HUDEP-2 (cell line): ENCODE measurements at regions not wholly inside any gene's neighbourhood (a gene's known extent, or its start where the extent isn't known, plus 50 kb on each side); places are given as distances from the start of the nearest gene placed in this dataset.
A peak's percentile ranks its signal among the peaks of the same experiment; 100 is the strongest.

Source experiments
- DNase-seq, 76 experiments: peaks; one replicate each; lab custom pipeline; 2025; ENCODE audit not compliant: unreplicated experiment in 76 of 76; lab: John Stamatoyannopoulos, UW

- DNase-seq, result no peak
These were observed 78.1 kb upstream of the SLC38A11 start for GRCh38 chr2:165033402-165033801.

GRCh38 chr2:165032559-165032958 lies 77.2 kb upstream of the SLC38A11 start:
- DNase-seq, result no peak

- no peak for DNase-seq
These were observed 68.9 kb upstream of the SLC38A11 start for GRCh38 chr2:165024199-165024598.

- DNase-seq, result no peak
These were observed 67.5 kb upstream of the SLC38A11 start for GRCh38 chr2:165022781-165023180.

- DNase-seq, result no peak
These were observed 62.8 kb upstream of the SLC38A11 start for GRCh38 chr2:165017966-165018596.

GRCh38 chr2:165016772-165017411 lies 61.6 kb upstream of the SLC38A11 start:
- peak in 41 of 76 experiments; percentile 1 to 51 (median 22) for DNase-seq

GRCh38 chr2:165015052-165015642 lies 59.8 kb upstream of the SLC38A11 start:
- peak in 58 of 76 experiments; percentile 4 to 74 (median 47) for DNase-seq

- no peak for DNase-seq
These were observed 58.8 kb upstream of the SLC38A11 start for GRCh38 chr2:165013944-165014619.

GRCh38 chr2:165011199-165011598 lies 55.9 kb upstream of the SLC38A11 start:
- no peak for DNase-seq

- DNase-seq, result no peak
These were observed 55.2 kb upstream of the SLC38A11 start for GRCh38 chr2:165010556-165010955.

- no peak for DNase-seq
These were observed 54.1 kb upstream of the SLC38A11 start for GRCh38 chr2:165009466-165009865.

- DNase-seq, result no peak
These were observed 53.5 kb upstream of the SLC38A11 start for GRCh38 chr2:165008730-165009315.

- DNase-seq, result no peak
These were observed 51.9 kb upstream of the SLC38A11 start for GRCh38 chr2:165007161-165007744.
